ENCODE measurements at regions not wholly inside any gene's neighbourhood (a gene's known extent, or its start where the extent isn't known, plus 50 kb on each side); places are given as distances from the start of the nearest gene placed in this dataset.

DNA sequence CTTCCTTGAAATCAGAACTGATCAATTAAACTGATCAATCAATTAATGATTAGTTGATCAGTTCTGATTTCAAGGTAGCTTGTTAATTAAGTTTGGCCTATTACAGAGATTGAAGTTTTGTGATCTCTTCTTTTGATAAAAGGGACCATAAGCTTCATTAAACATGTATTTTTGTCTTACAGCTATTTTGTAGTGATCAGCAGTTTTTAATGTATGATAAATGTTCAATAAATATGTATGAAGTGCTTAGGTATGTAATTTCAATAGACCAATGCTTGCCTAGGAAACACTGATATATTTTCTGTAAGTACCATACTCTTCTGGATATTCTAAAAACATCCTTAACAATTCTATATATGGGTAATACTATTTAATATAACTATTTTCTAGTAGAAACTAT, 569.6 kb downstream of the BRINP3 start:
- no peak for ATAC-seq
- TF ChIP-seq PPARA (CRISPR knock-in tag; IDR thresholded peaks at IDR 0.05; ENCODE audit: borderline replicate concordance): no peak
- TF ChIP-seq, protein P1, sequence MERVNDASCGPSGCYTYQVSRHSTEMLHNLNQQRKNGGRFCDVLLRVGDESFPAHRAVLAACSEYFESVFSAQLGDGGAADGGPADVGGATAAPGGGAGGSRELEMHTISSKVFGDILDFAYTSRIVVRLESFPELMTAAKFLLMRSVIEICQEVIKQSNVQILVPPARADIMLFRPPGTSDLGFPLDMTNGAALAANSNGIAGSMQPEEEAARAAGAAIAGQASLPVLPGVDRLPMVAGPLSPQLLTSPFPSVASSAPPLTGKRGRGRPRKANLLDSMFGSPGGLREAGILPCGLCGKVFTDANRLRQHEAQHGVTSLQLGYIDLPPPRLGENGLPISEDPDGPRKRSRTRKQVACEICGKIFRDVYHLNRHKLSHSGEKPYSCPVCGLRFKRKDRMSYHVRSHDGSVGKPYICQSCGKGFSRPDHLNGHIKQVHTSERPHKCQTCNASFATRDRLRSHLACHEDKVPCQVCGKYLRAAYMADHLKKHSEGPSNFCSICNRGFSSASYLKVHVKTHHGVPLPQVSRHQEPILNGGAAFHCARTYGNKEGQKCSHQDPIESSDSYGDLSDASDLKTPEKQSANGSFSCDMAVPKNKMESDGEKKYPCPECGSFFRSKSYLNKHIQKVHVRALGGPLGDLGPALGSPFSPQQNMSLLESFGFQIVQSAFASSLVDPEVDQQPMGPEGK (CRISPR knock-in tag; IDR thresholded peaks at IDR 0.05; ENCODE audit: borderline replicate concordance): no peak
- TF ChIP-seq GLIS3 (CRISPR knock-in tag; IDR thresholded peaks at IDR 0.05): no peak
- TF ChIP-seq OSR1 (CRISPR knock-in tag; IDR thresholded peaks at IDR 0.05): no peak
- TF ChIP-seq CSDC2 (CRISPR knock-in tag; IDR thresholded peaks at IDR 0.05): no peak
- no peak for TF ChIP-seq ESRRG (CRISPR knock-in tag; IDR thresholded peaks at IDR 0.05)
- TF ChIP-seq BACH2 (CRISPR knock-in tag; IDR thresholded peaks at IDR 0.05; ENCODE audit: borderline replicate concordance): no peak
- TF ChIP-seq, protein P2, sequence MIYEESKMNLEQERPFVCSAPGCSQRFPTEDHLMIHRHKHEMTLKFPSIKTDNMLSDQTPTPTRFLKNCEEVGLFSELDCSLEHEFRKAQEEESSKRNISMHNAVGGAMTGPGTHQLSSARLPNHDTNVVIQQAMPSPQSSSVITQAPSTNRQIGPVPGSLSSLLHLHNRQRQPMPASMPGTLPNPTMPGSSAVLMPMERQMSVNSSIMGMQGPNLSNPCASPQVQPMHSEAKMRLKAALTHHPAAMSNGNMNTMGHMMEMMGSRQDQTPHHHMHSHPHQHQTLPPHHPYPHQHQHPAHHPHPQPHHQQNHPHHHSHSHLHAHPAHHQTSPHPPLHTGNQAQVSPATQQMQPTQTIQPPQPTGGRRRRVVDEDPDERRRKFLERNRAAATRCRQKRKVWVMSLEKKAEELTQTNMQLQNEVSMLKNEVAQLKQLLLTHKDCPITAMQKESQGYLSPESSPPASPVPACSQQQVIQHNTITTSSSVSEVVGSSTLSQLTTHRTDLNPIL (CRISPR knock-in tag; IDR thresholded peaks at IDR 0.05; ENCODE audit: low read depth): no peak
- TF ChIP-seq ZFP3 (CRISPR knock-in tag; IDR thresholded peaks at IDR 0.05): no peak
- TF ChIP-seq ZFP30 (CRISPR knock-in tag; IDR thresholded peaks at IDR 0.05): no peak
- no peak for TF ChIP-seq SNAI2 (CRISPR knock-in tag; IDR thresholded peaks at IDR 0.05)
- TF ChIP-seq, protein P3, sequence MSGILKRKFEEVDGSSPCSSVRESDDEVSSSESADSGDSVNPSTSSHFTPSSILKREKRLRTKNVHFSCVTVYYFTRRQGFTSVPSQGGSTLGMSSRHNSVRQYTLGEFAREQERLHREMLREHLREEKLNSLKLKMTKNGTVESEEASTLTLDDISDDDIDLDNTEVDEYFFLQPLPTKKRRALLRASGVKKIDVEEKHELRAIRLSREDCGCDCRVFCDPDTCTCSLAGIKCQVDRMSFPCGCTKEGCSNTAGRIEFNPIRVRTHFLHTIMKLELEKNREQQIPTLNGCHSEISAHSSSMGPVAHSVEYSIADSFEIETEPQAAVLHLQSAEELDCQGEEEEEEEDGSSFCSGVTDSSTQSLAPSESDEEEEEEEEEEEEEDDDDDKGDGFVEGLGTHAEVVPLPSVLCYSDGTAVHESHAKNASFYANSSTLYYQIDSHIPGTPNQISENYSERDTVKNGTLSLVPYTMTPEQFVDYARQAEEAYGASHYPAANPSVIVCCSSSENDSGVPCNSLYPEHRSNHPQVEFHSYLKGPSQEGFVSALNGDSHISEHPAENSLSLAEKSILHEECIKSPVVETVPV (CRISPR knock-in tag; IDR thresholded peaks at IDR 0.05): no peak

DNA sequence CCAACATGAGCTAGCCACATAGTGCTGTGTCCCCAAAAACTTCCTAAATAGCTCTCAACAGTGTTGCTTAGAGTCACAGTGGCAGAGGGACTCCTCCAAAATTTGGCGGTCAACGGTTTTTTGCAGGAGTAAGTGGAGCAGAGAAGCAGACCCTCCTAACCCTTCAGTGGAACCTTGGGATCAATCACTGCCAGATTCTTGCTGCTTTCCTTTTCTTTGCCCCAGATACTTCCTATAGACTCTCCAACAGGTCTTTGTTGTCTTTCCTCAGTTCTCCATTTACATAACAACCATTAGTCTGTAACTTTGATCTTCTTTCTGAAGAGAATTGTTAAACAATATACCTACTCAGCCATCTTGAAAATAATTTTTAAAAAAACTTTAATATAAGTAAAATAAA, 556.1 kb downstream of the BRINP3 start:
- TF ChIP-seq, protein P1 (CRISPR knock-in tag; IDR thresholded peaks at IDR 0.05; ENCODE audit: borderline replicate concordance): no peak
- TF ChIP-seq ARNTL (CRISPR knock-in tag; IDR thresholded peaks at IDR 0.05; ENCODE audit: borderline replicate concordance, low read depth) (no peak), RARB (CRISPR knock-in tag; IDR thresholded peaks at IDR 0.05) (no peak)
- ATAC-seq: no peak

DNA sequence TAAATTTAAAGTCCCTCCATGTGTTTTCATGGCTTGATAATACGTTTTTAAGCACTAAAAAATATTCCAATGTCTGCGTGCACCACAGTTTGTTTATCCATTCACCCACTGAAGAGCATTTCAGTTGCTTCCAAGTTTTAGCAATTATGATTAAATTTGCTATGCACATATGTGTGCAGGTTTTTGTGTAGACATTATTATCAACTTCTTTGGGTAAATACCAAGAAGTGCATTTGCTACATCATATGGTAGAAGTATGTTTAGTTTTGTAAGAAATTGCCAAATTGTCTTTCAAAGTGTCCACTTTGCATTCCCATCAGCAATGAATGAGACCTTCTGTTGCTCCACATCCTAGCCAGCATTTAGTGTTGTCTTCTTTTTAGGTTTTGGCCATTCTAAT, 550.0 kb downstream of the BRINP3 start:
- ATAC-seq: no peak
- no peak for TF ChIP-seq ISL1 (CRISPR knock-in tag; IDR thresholded peaks at IDR 0.05)
- no peak for TF ChIP-seq ZNF8 (CRISPR knock-in tag; IDR thresholded peaks at IDR 0.05)
- no peak for TF ChIP-seq TOX (CRISPR knock-in tag; IDR thresholded peaks at IDR 0.05; ENCODE audit: borderline replicate concordance)
- no peak for TF ChIP-seq ZNF565 (CRISPR knock-in tag; conservative IDR thresholded peaks at IDR 0.05; ENCODE audit: low read depth)
- TF ChIP-seq, protein P4, sequence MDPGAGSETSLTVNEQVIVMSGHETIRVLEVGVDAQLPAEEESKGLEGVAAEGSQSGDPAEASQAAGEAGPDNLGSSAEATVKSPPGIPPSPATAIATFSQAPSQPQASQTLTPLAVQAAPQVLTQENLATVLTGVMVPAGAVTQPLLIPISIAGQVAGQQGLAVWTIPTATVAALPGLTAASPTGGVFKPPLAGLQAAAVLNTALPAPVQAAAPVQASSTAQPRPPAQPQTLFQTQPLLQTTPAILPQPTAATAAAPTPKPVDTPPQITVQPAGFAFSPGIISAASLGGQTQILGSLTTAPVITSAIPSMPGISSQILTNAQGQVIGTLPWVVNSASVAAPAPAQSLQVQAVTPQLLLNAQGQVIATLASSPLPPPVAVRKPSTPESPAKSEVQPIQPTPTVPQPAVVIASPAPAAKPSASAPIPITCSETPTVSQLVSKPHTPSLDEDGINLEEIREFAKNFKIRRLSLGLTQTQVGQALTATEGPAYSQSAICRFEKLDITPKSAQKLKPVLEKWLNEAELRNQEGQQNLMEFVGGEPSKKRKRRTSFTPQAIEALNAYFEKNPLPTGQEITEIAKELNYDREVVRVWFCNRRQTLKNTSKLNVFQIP (CRISPR knock-in tag; IDR thresholded peaks at IDR 0.05; ENCODE audit: borderline replicate concordance, low read depth): no peak
- TF ChIP-seq ZC3H10 (CRISPR knock-in tag; IDR thresholded peaks at IDR 0.05): no peak
- TF ChIP-seq GLIS3 (CRISPR knock-in tag; IDR thresholded peaks at IDR 0.05): no peak
- TF ChIP-seq TCF4 (CRISPR knock-in tag; IDR thresholded peaks at IDR 0.05; ENCODE audit: borderline replicate concordance): no peak
- no peak for TF ChIP-seq CSDC2 (CRISPR knock-in tag; IDR thresholded peaks at IDR 0.05)

DNA sequence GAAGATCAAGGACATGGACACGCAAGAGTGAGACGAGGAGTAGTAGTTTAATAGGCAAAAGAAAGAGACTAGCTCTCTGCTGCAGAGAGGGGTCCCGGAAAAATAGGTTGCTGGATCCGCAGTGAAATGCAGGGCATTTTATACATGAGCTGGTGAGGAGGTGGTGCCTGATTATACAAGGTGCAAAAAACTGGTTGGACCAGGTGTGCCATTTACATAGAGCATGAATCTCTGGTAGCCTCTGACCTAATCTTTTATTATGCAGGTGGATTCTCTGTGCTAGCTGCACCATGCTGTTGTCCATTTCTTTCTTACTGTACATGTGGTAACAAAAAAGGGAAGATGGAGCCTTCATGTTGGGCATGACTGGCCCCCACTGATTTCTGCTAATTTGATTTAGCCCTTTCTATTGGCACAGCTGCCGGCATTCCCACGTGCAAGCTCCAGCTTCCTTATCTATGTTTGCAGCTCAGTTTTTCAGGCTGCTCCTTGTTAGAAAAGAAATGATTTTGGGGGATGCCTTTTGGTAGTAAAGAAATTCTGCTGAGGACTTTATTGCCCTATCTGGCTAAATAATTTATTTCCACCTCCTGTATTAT, 548.1 kb downstream of the BRINP3 start:
- no peak for ATAC-seq
- TF ChIP-seq ZC3H10 (CRISPR knock-in tag; IDR thresholded peaks at IDR 0.05): no peak
- TF ChIP-seq ZFP3 (CRISPR knock-in tag; IDR thresholded peaks at IDR 0.05): no peak
- no peak for TF ChIP-seq ESRRG (CRISPR knock-in tag; IDR thresholded peaks at IDR 0.05)
- TF ChIP-seq CSDC2 (CRISPR knock-in tag; IDR thresholded peaks at IDR 0.05): no peak
- TF ChIP-seq TOX (CRISPR knock-in tag; IDR thresholded peaks at IDR 0.05; ENCODE audit: borderline replicate concordance): no peak
- no peak for TF ChIP-seq ARNTL (CRISPR knock-in tag; IDR thresholded peaks at IDR 0.05; ENCODE audit: borderline replicate concordance, low read depth)
- TF ChIP-seq OSR1 (CRISPR knock-in tag; IDR thresholded peaks at IDR 0.05): no peak
- TF ChIP-seq SNAI2 (CRISPR knock-in tag; IDR thresholded peaks at IDR 0.05): no peak
- TF ChIP-seq RARB (CRISPR knock-in tag; IDR thresholded peaks at IDR 0.05): no peak
- TF ChIP-seq PPARA (CRISPR knock-in tag; IDR thresholded peaks at IDR 0.05; ENCODE audit: borderline replicate concordance): no peak
- no peak for TF ChIP-seq ZFP30 (CRISPR knock-in tag; IDR thresholded peaks at IDR 0.05)
- TF ChIP-seq, protein P5, sequence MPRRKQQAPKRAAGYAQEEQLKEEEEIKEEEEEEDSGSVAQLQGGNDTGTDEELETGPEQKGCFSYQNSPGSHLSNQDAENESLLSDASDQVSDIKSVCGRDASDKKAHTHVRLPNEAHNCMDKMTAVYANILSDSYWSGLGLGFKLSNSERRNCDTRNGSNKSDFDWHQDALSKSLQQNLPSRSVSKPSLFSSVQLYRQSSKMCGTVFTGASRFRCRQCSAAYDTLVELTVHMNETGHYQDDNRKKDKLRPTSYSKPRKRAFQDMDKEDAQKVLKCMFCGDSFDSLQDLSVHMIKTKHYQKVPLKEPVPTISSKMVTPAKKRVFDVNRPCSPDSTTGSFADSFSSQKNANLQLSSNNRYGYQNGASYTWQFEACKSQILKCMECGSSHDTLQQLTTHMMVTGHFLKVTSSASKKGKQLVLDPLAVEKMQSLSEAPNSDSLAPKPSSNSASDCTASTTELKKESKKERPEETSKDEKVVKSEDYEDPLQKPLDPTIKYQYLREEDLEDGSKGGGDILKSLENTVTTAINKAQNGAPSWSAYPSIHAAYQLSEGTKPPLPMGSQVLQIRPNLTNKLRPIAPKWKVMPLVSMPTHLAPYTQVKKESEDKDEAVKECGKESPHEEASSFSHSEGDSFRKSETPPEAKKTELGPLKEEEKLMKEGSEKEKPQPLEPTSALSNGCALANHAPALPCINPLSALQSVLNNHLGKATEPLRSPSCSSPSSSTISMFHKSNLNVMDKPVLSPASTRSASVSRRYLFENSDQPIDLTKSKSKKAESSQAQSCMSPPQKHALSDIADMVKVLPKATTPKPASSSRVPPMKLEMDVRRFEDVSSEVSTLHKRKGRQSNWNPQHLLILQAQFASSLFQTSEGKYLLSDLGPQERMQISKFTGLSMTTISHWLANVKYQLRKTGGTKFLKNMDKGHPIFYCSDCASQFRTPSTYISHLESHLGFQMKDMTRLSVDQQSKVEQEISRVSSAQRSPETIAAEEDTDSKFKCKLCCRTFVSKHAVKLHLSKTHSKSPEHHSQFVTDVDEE (CRISPR knock-in tag; IDR thresholded peaks at IDR 0.05): no peak

Data from SK-N-SH treated with all-trans-retinoic acid at 6 μM for 48 hours (cell line).